ENCODE measurements at regions not wholly inside any gene's neighbourhood (a gene's known extent, or its start where the extent isn't known, plus 50 kb on each side); places are given as distances from the start of the nearest gene placed in this dataset.
"Not testable (repeated sequence)": the region's sequence is repeated elsewhere in the genome, so short reads cannot be mapped to it uniquely, and the experiment has no call there.

DNA sequence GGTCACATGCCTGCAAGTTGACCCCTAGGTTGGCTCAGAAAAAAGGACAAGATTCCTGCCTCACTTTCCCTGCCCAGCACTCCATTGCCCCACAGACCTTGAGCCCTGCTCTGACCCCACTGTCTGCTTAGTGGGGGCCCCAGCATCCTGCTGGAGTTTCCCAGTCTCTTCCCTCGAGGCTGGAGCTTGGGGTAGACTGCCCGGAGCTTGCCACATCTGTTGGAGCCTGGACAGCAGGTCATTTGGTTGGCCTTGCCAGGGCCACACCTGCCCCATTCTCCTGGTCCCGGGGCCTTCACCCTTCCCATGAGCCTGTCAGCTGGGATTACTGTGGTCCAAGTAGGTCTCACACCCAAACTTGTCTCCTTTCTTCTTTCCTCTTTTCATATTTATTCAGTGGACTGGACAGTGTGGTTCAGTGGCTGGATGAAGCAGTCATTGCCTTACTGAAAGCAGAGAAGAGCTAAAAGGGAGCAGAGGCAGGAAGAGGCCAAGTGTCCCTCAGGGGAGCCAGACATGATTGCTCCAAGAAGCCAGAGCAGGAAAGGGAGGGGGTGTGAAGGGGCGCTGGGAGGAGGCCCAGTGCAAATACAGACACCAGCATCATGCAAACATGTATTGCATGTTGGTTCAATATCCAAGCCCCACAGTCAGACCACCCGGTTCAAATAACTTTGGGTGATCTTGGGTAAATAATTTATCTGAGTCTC is 56.2 kb upstream of the CACUL1 start:
- H3K9me3 Mint-ChIP-seq (ENCODE audit: low read depth): no peaks in the 10 kb centered on the region
- H3K36me3 Mint-ChIP-seq (ENCODE audit: insufficient read depth): no peaks in the 10 kb centered on the region
- no peak overlapping the region for H3K27ac Mint-ChIP-seq
- TF ChIP-seq, protein P1, sequence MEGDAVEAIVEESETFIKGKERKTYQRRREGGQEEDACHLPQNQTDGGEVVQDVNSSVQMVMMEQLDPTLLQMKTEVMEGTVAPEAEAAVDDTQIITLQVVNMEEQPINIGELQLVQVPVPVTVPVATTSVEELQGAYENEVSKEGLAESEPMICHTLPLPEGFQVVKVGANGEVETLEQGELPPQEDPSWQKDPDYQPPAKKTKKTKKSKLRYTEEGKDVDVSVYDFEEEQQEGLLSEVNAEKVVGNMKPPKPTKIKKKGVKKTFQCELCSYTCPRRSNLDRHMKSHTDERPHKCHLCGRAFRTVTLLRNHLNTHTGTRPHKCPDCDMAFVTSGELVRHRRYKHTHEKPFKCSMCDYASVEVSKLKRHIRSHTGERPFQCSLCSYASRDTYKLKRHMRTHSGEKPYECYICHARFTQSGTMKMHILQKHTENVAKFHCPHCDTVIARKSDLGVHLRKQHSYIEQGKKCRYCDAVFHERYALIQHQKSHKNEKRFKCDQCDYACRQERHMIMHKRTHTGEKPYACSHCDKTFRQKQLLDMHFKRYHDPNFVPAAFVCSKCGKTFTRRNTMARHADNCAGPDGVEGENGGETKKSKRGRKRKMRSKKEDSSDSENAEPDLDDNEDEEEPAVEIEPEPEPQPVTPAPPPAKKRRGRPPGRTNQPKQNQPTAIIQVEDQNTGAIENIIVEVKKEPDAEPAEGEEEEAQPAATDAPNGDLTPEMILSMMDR (IDR thresholded peaks at IDR 0.05; ENCODE audit: unreplicated experiment): no peak
- peaks cover 11% of the 10 kb centered on the region for H3K27me3 Mint-ChIP-seq
- H3K4me1 Mint-ChIP-seq (ENCODE audit: low read depth): no peaks in the 10 kb centered on the region
- no peak overlapping the region for H3K4me3 Mint-ChIP-seq (ENCODE audit: low read depth)
- DNase-seq (ENCODE audit: low spot score, unreplicated experiment): no peak

DNA sequence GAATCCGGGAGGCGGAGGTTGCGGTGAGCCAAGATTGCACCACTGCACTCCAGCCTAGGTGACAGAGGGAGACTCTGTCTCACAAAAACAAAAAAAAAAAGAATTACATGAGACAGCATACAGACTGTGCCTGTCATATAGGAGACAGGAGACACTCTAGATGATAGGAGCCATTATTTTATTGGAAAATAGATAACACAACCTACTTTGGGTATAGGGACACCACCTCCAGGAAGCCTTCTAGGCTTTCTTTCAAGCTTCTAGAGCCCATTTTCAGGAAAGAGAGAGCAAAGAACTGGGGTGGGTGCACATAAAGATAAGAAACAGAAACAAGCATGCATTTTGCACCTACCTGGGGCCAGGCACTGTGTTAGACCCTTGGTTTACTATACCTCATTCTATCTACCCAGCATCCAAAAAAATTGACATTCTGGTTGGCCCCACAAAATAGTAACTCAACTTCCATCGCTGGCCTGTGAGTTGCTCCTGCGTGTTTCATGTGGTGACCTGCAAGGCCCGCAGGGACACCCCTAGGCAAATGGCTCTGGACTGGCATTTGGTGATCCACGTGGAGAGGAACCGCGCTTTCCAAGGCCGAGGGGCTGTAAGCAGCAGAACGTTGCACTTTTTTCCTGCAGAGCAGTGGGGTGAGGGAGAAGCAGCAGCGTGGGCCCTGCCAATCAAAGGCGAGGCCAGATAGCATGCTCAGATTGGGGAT is 57.1 kb upstream of the CACUL1 start:
- H3K4me3 Mint-ChIP-seq (ENCODE audit: low read depth): no peak overlapping the region
- TF ChIP-seq, protein P1 (IDR thresholded peaks at IDR 0.05; ENCODE audit: unreplicated experiment): no peak
- DNase-seq (ENCODE audit: low spot score, unreplicated experiment): no peak
- H3K36me3 Mint-ChIP-seq (ENCODE audit: insufficient read depth): no peaks in the 10 kb centered on the region
- H3K27me3 Mint-ChIP-seq: peaks cover 11% of the 10 kb centered on the region
- no peak overlapping the region for H3K27ac Mint-ChIP-seq
- H3K9me3 Mint-ChIP-seq (ENCODE audit: low read depth): no peaks in the 10 kb centered on the region
- H3K4me1 Mint-ChIP-seq (ENCODE audit: low read depth): no peaks in the 10 kb centered on the region

DNA sequence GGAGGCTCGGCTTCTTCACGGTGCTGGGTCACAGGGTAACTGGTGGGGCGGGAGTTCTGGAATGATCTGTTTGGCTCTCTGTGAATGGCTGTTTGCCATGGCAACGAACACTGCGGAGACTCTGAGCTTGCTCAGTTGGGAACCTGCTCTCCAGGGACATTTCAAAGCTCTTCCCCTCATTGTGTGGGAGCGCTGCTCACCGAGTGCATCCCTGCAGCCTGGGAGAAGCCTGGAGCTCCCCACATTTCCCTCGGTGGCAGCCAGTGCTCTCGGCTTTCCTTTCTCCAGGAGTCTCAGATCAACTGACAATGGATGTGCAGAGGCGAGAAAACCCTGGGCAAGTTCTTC is 57.6 kb upstream of the CACUL1 start:
- TF ChIP-seq, protein P1 (IDR thresholded peaks at IDR 0.05; ENCODE audit: unreplicated experiment): no peak
- Mint-ChIP-seq H3K4me1 (ENCODE audit: low read depth) (no peaks in the 10 kb centered on the region), H3K36me3 (ENCODE audit: insufficient read depth) (no peaks in the 10 kb centered on the region), H3K9me3 (ENCODE audit: low read depth) (no peaks in the 10 kb centered on the region), H3K4me3 (ENCODE audit: low read depth) (no peak overlapping the region), H3K27ac (no peak overlapping the region), H3K27me3 (peaks cover 11% of the 10 kb centered on the region)
- no peak for DNase-seq (ENCODE audit: low spot score, unreplicated experiment)

DNA sequence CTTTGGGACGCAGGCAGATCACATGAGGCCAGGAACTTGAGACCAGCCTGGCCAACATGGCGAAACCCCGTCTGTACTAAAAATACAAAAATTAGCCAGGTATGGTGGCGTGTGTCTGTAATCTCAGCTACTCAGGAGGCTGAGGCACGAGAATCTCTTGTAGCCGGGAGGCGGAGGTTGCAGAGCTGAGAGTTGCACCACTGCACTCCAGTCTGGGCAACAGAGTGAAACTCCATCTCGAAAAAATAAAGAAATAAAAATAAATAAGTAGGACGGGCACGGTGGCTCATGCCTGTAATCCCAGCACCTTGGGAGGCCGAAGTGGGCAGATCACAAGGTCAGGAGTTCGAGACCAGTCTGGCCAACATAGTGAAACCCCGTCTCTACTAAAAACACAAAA is 58.2 kb upstream of the CACUL1 start:
- not testable (repeated sequence) for DNase-seq (ENCODE audit: low spot score, unreplicated experiment); H3K4me1 Mint-ChIP-seq (ENCODE audit: low read depth); H3K9me3 Mint-ChIP-seq (ENCODE audit: low read depth); H3K36me3 Mint-ChIP-seq (ENCODE audit: insufficient read depth); H3K4me3 Mint-ChIP-seq (ENCODE audit: low read depth); H3K27ac Mint-ChIP-seq
- peaks cover 11% of the 10 kb centered on the region for H3K27me3 Mint-ChIP-seq

DNA sequence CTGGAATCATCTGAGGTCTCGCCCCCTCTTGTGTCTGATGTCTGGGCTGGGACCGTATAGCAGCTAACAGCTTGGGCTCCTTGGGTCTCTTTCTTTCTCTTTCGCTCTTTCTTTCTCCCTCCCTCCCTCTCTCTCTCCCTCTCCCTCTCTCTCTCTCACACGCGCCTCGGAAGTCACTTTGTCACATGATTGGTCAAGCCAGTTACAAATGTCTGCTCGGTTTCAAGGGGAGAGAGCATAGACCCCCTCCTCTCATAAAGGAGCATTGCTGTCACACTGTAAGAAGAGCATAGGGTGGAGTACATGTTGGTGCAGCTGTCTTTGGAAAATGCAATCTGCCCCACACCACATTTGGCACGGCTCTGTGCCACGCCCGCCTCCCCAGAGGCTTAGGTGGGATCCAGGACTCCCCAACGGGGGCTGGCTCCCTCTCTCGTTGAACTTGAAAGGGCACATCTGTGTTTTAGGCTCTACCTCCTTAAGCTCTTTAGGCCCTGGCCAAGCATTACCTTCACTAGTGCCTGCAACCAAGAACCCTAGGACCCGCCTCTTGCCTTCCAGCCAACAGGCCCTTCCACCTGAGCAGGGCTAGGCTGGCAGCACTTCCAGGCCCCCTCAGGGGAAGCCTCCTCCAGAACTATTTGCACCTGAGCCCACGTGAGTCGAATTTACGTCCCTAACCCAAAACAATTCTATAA is 61.9 kb upstream of the CACUL1 start:
- TF ChIP-seq, protein P1 (IDR thresholded peaks at IDR 0.05; ENCODE audit: unreplicated experiment): no peak
- H3K9me3 Mint-ChIP-seq (ENCODE audit: low read depth): no peaks in the 10 kb centered on the region
- no peak overlapping the region for H3K4me3 Mint-ChIP-seq (ENCODE audit: low read depth)
- no peaks in the 10 kb centered on the region for H3K4me1 Mint-ChIP-seq (ENCODE audit: low read depth)
- peaks cover 11% of the 10 kb centered on the region for H3K27me3 Mint-ChIP-seq
- H3K36me3 Mint-ChIP-seq (ENCODE audit: insufficient read depth): no peaks in the 10 kb centered on the region
- no peak overlapping the region for H3K27ac Mint-ChIP-seq
- no peak for DNase-seq (ENCODE audit: low spot score, unreplicated experiment)

Data from progenitor cell of endocrine pancreas (in vitro differentiated cells).